ENCODE measurements at regions not wholly inside any gene's neighbourhood (a gene's known extent, or its start where the extent isn't known, plus 50 kb on each side); places are given as distances from the start of the nearest gene placed in this dataset.

DNA sequence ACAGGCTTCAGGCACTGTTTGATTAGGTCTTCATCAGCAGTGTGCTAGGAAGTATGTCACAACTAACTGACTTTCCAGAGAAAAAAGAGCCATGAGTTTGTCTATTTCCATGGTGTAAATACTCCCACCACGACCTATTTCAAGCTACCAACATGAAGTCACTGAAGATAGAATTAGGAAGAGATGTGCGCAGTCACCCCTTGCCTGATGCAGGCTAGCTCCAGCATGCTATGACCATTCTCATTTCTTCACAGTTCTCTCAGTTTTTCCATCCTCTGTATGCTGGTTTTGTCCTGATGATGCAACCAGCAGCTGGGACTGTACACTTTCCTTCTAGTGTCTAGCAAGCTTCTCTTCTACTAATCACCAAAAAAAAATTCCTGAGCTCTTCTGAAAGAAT, 191.6 kb upstream of the NUDT4 start:
- TF ChIP-seq, protein P1, sequence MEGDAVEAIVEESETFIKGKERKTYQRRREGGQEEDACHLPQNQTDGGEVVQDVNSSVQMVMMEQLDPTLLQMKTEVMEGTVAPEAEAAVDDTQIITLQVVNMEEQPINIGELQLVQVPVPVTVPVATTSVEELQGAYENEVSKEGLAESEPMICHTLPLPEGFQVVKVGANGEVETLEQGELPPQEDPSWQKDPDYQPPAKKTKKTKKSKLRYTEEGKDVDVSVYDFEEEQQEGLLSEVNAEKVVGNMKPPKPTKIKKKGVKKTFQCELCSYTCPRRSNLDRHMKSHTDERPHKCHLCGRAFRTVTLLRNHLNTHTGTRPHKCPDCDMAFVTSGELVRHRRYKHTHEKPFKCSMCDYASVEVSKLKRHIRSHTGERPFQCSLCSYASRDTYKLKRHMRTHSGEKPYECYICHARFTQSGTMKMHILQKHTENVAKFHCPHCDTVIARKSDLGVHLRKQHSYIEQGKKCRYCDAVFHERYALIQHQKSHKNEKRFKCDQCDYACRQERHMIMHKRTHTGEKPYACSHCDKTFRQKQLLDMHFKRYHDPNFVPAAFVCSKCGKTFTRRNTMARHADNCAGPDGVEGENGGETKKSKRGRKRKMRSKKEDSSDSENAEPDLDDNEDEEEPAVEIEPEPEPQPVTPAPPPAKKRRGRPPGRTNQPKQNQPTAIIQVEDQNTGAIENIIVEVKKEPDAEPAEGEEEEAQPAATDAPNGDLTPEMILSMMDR (IDR thresholded peaks at IDR 0.05; ENCODE audit: extremely low read depth, low read depth, low read length), result no peak
- no peak for DNase-seq (ENCODE audit: insufficient read length, low spot score, missing footprints)

DNA sequence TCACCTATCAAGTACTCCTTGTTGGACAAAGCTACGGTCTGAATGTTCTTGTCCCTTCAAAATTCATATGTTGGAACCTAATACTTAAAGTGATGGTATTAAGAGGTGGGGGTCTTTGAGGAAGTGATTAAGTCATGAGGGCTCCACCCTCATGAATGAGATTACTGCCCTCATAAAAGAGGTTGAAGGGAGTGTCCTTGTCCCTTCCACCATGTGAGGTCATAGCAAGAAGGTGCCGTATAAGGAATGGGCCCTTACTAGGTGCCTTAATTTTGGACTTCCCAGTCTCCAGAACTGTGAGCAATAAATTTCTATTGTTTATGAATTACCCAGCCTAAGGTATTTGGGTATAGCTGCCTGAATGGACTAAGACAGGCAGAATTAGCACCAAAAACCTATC, 191.1 kb upstream of the NUDT4 start:
- no peaks in the 10 kb centered on the region for H3K9me3 ChIP-seq (ENCODE audit: low read depth, low read length)
- H3K4me3 ChIP-seq (ENCODE audit: insufficient read depth, low read length), result no peak overlapping the region
- H3K27me3 ChIP-seq (ENCODE audit: insufficient read depth, low read length), result no peaks in the 10 kb centered on the region
- no peak for DNase-seq (ENCODE audit: insufficient read length, low spot score, missing footprints)
- H3K4me1 ChIP-seq (ENCODE audit: insufficient read depth, low read length), result peaks cover 17% of the 10 kb centered on the region
- H3K79me2 ChIP-seq (ENCODE audit: insufficient read depth, low read length), result no peaks in the 10 kb centered on the region
- no peak overlapping the region for H3K27ac ChIP-seq (ENCODE audit: low read depth, low read length)
- H3K36me3 ChIP-seq (ENCODE audit: insufficient read depth, low read length), result no peaks in the 10 kb centered on the region
- no peak overlapping the region for H3K4me2 ChIP-seq (ENCODE audit: insufficient read depth, low read length)
- H4K20me1 ChIP-seq (ENCODE audit: insufficient read depth, low read length), result no peaks in the 10 kb centered on the region
- TF ChIP-seq, protein P1 (IDR thresholded peaks at IDR 0.05; ENCODE audit: extremely low read depth, low read depth, low read length), result no peak
- H2AFZ ChIP-seq (ENCODE audit: low read length), result no peak overlapping the region

More for the DNA sequence above, 191.6 kb upstream of the NUDT4 start:
- no peak overlapping the region for H3K4me2 ChIP-seq (ENCODE audit: insufficient read depth, low read length)
- no peaks in the 10 kb centered on the region for H3K36me3 ChIP-seq (ENCODE audit: insufficient read depth, low read length)
- no peaks in the 10 kb centered on the region for H3K79me2 ChIP-seq (ENCODE audit: insufficient read depth, low read length)
- no peak overlapping the region for H3K4me3 ChIP-seq (ENCODE audit: insufficient read depth, low read length)
- peaks cover 12% of the 10 kb centered on the region for H3K4me1 ChIP-seq (ENCODE audit: insufficient read depth, low read length)
- no peaks in the 10 kb centered on the region for H4K20me1 ChIP-seq (ENCODE audit: insufficient read depth, low read length)
- H3K27me3 ChIP-seq (ENCODE audit: insufficient read depth, low read length), result no peaks in the 10 kb centered on the region
- H3K27ac ChIP-seq (ENCODE audit: low read depth, low read length), result no peak overlapping the region
- H2AFZ ChIP-seq (ENCODE audit: low read length), result no peak overlapping the region
- H3K9me3 ChIP-seq (ENCODE audit: low read depth, low read length), result no peaks in the 10 kb centered on the region

DNA sequence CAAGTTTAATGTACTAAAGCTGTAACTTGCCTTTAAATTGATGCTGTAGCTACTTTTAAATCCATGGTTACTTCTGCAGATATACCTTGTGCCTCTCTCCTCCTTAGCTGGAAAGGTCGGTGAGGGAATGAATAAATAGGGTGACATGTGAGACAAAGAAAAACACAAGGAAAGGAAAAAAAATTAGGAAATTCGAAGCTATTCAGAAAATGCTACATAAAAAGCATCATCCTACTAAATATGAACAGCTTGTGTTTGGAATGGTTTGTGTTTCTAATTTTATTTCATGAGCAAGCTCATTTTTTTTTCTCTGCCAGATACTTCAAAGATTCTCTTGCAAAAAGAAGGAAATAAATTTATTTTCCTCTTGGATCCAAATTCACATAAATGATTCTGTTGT, 186.3 kb upstream of the NUDT4 start:
- Histone ChIP-seq H3K27me3 (ENCODE audit: insufficient read depth, low read length) (no peaks in the 10 kb centered on the region), H3K27ac (ENCODE audit: low read depth, low read length) (peak overlapping the region; percentile 47), H3K36me3 (ENCODE audit: insufficient read depth, low read length) (no peaks in the 10 kb centered on the region), H3K4me2 (ENCODE audit: insufficient read depth, low read length) (peak overlapping the region; percentile 64), H3K4me1 (ENCODE audit: insufficient read depth, low read length) (peaks cover 15% of the 10 kb centered on the region), H4K20me1 (ENCODE audit: insufficient read depth, low read length) (no peaks in the 10 kb centered on the region), H2AFZ (ENCODE audit: low read length) (peak overlapping the region; percentile 20), H3K9me3 (ENCODE audit: low read depth, low read length) (no peaks in the 10 kb centered on the region), H3K79me2 (ENCODE audit: insufficient read depth, low read length) (no peaks in the 10 kb centered on the region), H3K4me3 (ENCODE audit: insufficient read depth, low read length) (no peak overlapping the region)
- no peak for DNase-seq (ENCODE audit: insufficient read length, low spot score, missing footprints)
- TF ChIP-seq, protein P1 (IDR thresholded peaks at IDR 0.05; ENCODE audit: extremely low read depth, low read depth, low read length), result no peak

DNA sequence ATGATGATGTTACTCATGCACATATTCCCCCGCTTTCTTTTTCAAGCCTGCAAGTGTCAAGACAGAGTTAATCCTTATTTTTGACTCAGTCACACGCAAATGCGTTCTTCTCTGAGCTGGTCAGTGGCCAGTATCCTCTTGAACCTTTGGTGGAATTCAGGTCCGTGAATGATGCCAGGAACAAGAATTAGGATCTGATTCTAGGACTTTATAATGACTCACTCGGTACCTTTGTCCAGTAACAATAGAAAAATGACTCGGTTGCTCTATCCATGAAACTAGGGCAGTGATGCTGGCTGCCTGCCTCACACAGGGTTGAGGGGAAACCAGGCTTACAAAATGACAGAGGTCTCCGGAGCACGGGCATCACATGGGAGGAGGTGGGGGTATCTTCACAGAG, 185.8 kb upstream of the NUDT4 start:
- Histone ChIP-seq H3K79me2 (ENCODE audit: insufficient read depth, low read length) (no peaks in the 10 kb centered on the region), H4K20me1 (ENCODE audit: insufficient read depth, low read length) (no peaks in the 10 kb centered on the region), H2AFZ (ENCODE audit: low read length) (no peak overlapping the region), H3K27ac (ENCODE audit: low read depth, low read length) (peak overlapping the region; percentile 47), H3K4me3 (ENCODE audit: insufficient read depth, low read length) (peak overlapping the region; percentile 8), H3K9me3 (ENCODE audit: low read depth, low read length) (no peaks in the 10 kb centered on the region), H3K4me1 (ENCODE audit: insufficient read depth, low read length) (peaks cover 20% of the 10 kb centered on the region), H3K27me3 (ENCODE audit: insufficient read depth, low read length) (no peaks in the 10 kb centered on the region), H3K4me2 (ENCODE audit: insufficient read depth, low read length) (peak overlapping the region; percentile 64), H3K36me3 (ENCODE audit: insufficient read depth, low read length) (no peaks in the 10 kb centered on the region)
- TF ChIP-seq, protein P1 (IDR thresholded peaks at IDR 0.05; ENCODE audit: extremely low read depth, low read depth, low read length), result no peak
- no peak for DNase-seq (ENCODE audit: insufficient read length, low spot score, missing footprints)

Measured in osteoblast (primary cell).